BLaER1 (cell line): ENCODE measurements at regions not wholly inside any gene's neighbourhood (a gene's known extent, or its start where the extent isn't known, plus 50 kb on each side); places are given as distances from the start of the nearest gene placed in this dataset.
"Not testable (repeated sequence)": the region's sequence is repeated elsewhere in the genome, so short reads cannot be mapped to it uniquely, and the experiment has no call there.

Source experiments
- H3K27ac ChIP-seq: shearing (Covaris generic); formaldehyde crosslinking; 2 replicates; pipeline ENCODE4 v1.8.1; 2022
- H3K27me3 ChIP-seq: shearing (Covaris generic); formaldehyde crosslinking; 2 replicates; pipeline ENCODE4 v1.8.1; 2022
- H3K36me3 ChIP-seq: shearing (Covaris generic); formaldehyde crosslinking; 2 replicates; pipeline ENCODE4 v1.8.1; 2022
- H3K4me1 ChIP-seq: shearing (Covaris generic); formaldehyde crosslinking; 2 replicates; pipeline ENCODE4 v1.8.1; 2022
- H3K4me2 ChIP-seq: shearing (Covaris generic); formaldehyde crosslinking; 2 replicates; pipeline ENCODE4 v1.8.1; 2022
- H3K4me3 ChIP-seq: shearing (Covaris generic); formaldehyde crosslinking; 2 replicates; pipeline ENCODE4 v1.8.1; 2022
- H3K9ac ChIP-seq: shearing (Covaris generic); formaldehyde crosslinking; 2 replicates; pipeline ENCODE4 v1.8.1; 2022
- H3K9me3 ChIP-seq: shearing (Covaris generic); formaldehyde crosslinking; 2 replicates; pipeline ENCODE4 v1.8.1; 2022
- H4K20me1 ChIP-seq: shearing (Covaris generic); formaldehyde crosslinking; 2 replicates; pipeline ENCODE4 v1.8.1; 2022
- Cebpa-rat ChIP-seq: shearing (Covaris generic); IDR thresholded peaks from 2 replicates; pipeline ENCODE4 v1.8.1; 2022

DNA sequence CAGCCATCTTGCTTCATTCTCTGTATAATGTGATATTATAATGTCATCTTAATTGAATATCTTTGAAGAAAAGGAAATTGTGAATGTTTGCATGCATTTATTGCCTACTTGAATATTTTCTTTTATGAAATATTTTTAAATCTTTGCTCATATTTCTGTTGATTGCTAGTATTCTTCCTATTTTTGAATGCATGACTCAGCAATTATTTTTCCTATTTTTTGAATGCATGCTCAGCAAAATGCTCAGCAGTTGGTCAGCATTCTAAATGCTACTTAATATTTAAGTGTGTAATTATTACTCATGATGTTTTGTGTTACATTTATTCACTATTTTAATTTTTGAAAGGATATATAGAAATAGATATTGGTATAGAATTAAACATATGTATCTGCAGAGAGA lies 378.3 kb downstream of the CCER1 start:
- Histone ChIP-seq H3K4me1 (no peaks in the 10 kb centered on the region), H3K27me3 (no peaks in the 10 kb centered on the region), H3K9me3 (0 out of 2 replicates have a peak, but pooled peaks cover 4% of the 10 kb centered on the region), H4K20me1 (no peaks in the 10 kb centered on the region), H3K4me3 (no peak overlapping the region), H3K9ac (no peak overlapping the region), H3K36me3 (no peaks in the 10 kb centered on the region), H3K27ac (no peak overlapping the region), H3K4me2 (no peak overlapping the region)
- TF ChIP-seq Cebpa-rat = no peak

- H3K9ac ChIP-seq = no peak overlapping the region
- TF ChIP-seq Cebpa-rat = no peak
- no peak overlapping the region for H3K4me2 ChIP-seq
- H3K36me3 ChIP-seq = no peaks in the 10 kb centered on the region
- no peak overlapping the region for H3K27ac ChIP-seq
- H3K27me3 ChIP-seq = no peaks in the 10 kb centered on the region
- H3K9me3 ChIP-seq = 0 out of 2 replicates have a peak, but pooled peaks cover 4% of the 10 kb centered on the region
- no peak overlapping the region for H3K4me3 ChIP-seq
- H4K20me1 ChIP-seq = no peaks in the 10 kb centered on the region
- no peaks in the 10 kb centered on the region for H3K4me1 ChIP-seq
These were observed 379.0 kb downstream of the CCER1 start for GRCh38 chr12:90575995-90576394.

DNA sequence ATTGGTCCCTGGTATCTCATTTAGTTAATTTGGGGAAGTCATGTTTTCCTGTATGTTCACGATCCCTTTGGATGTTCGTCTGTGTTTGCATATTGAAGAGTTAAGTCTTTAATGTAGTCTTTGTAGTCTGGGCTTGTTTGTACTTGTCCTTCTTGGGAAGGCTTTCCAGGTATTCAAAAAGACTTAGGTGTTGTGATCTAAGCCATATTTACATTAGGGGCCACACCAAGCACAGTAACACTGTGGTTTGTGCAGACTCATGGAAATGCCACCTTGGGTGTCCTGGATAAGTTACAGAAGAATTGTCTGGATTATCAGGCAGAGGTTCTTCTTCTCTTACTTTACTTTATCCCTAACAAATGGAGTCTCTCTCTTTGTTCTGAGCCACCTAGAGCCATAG lies 380.3 kb downstream of the CCER1 start:
- H3K36me3 ChIP-seq = no peaks in the 10 kb centered on the region
- no peaks in the 10 kb centered on the region for H3K27me3 ChIP-seq
- no peak overlapping the region for H3K9ac ChIP-seq
- H3K4me3 ChIP-seq = no peak overlapping the region
- H3K9me3 ChIP-seq = 0 out of 2 replicates have a peak, but pooled peaks cover 4% of the 10 kb centered on the region
- H3K4me1 ChIP-seq = no peaks in the 10 kb centered on the region
- H4K20me1 ChIP-seq = no peaks in the 10 kb centered on the region
- H3K27ac ChIP-seq = no peak overlapping the region
- no peak overlapping the region for H3K4me2 ChIP-seq
- no peak for TF ChIP-seq Cebpa-rat

DNA sequence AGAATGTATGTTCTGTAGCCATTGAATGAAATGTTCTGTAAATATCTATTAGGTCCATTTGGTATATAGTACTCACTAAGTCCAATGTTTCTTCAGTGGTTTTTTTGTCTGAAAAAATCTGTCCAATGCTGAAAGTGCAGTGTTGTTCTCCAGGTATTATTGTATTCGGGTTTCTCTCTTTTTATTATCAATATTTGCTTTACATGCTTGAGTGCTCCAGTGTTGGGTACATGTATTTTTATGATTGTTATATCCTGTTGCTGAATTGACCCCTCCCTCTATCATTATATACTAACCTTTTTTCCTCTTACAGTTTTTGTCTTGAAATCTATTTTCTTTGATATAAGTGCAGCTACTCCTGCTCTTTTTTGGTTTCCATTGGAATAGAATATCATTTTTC lies 382.2 kb downstream of the CCER1 start:
- no peaks in the 10 kb centered on the region for H3K4me1 ChIP-seq
- H3K36me3 ChIP-seq = no peaks in the 10 kb centered on the region
- no peaks in the 10 kb centered on the region for H3K27me3 ChIP-seq
- H3K27ac ChIP-seq = no peak overlapping the region
- no peak overlapping the region for H3K4me2 ChIP-seq
- TF ChIP-seq Cebpa-rat = no peak
- H3K9me3 ChIP-seq = 0 out of 2 replicates have a peak, but pooled peaks cover under 1% of the 10 kb centered on the region
- no peaks in the 10 kb centered on the region for H4K20me1 ChIP-seq
- H3K9ac ChIP-seq = no peak overlapping the region
- no peak overlapping the region for H3K4me3 ChIP-seq

DNA sequence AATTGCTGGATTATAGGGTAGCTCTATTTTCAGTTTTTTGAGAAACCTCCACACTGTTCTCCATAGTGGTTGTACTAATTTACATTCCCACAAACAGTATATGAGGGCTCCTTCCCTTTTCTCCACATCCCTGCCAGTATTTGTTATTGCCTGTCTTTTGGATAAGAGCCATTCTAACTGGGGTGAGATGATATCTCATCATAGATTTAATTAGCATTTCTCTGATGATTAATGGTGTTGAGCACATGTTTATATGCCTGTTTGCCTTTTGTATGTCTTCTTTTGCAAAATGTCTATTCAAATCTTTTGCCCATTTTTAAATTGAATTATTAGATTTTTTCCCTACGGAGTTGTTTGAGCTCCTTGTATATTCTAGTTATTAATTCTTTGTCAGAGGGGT lies 385.3 kb downstream of the CCER1 start:
- no peak for TF ChIP-seq Cebpa-rat
- no peaks in the 10 kb centered on the region for H3K27me3 ChIP-seq
- H3K4me3 ChIP-seq = no peak overlapping the region
- H3K9ac ChIP-seq = no peak overlapping the region
- no peaks in the 10 kb centered on the region for H3K4me1 ChIP-seq
- no peak overlapping the region for H3K27ac ChIP-seq
- H3K36me3 ChIP-seq = no peaks in the 10 kb centered on the region
- no peaks in the 10 kb centered on the region for H4K20me1 ChIP-seq
- H3K4me2 ChIP-seq = no peak overlapping the region
- peaks cover 28% of the 10 kb centered on the region for H3K9me3 ChIP-seq

DNA sequence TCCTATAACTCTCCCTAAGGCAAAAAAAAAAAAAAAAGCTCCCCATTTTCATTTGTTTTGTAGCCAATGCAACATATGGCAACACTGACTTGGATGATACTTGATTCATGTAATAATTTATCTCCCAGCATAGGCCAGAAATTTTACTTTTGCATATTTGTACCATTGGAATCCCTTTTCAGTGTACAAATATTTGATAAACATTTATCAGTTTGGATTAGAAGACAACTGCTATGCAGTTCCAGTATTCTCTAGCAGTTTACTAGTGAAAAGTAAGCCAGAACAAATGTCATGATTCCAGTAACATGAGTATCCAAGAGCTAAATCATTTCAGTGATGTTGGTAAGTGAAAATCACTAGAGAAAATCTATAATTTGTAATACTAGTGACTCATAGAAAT lies 392.3 kb downstream of the CCER1 start:
- TF ChIP-seq Cebpa-rat = no peak
- H3K9me3 ChIP-seq = peaks cover 28% of the 10 kb centered on the region
- no peak overlapping the region for H3K4me3 ChIP-seq
- no peaks in the 10 kb centered on the region for H3K36me3 ChIP-seq
- no peak overlapping the region for H3K4me2 ChIP-seq
- H4K20me1 ChIP-seq = no peaks in the 10 kb centered on the region
- H3K27me3 ChIP-seq = no peaks in the 10 kb centered on the region
- no peak overlapping the region for H3K9ac ChIP-seq
- H3K27ac ChIP-seq = no peak overlapping the region
- H3K4me1 ChIP-seq = no peaks in the 10 kb centered on the region

- Histone ChIP-seq H3K9ac (no peak overlapping the region), H4K20me1 (no peaks in the 10 kb centered on the region)
These were observed 406.4 kb downstream of the CCER1 start for GRCh38 chr12:90548595-90548994.

DNA sequence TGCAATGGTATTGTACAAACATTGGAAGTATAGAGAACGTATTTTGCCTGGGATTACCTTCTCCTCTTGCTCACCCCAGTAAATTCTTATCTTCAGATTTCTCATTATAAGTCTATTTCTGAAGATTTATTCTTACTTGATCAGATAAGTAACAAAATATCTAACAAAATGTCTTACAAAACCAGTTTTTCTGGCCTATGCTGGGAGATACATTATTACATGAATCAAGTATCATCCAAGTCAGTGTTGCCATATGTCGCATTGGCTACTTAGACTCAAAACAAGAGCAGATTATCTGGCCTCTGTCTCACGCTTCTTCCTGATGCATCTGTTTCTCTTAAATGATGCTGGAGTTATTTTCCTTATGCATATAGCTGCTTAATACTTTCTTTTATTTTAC lies 408.5 kb downstream of the CCER1 start:
- Histone ChIP-seq H3K9me3 (no peaks in the 10 kb centered on the region), H3K4me3 (no peak overlapping the region), H3K9ac (no peak overlapping the region), H3K4me1 (no peaks in the 10 kb centered on the region), H3K27me3 (no peaks in the 10 kb centered on the region), H3K4me2 (no peak overlapping the region), H4K20me1 (no peaks in the 10 kb centered on the region), H3K27ac (no peak overlapping the region), H3K36me3 (no peaks in the 10 kb centered on the region)
- TF ChIP-seq Cebpa-rat = no peak

More at GRCh38 chr12:90548595-90548994, 406.4 kb downstream of the CCER1 start:
- Histone ChIP-seq H3K4me1 (no peaks in the 10 kb centered on the region), H3K27ac (no peak overlapping the region), H3K9me3 (no peaks in the 10 kb centered on the region), H3K36me3 (no peaks in the 10 kb centered on the region), H3K4me2 (no peak overlapping the region), H3K27me3 (no peaks in the 10 kb centered on the region), H3K4me3 (no peak overlapping the region)
- TF ChIP-seq Cebpa-rat = no peak

DNA sequence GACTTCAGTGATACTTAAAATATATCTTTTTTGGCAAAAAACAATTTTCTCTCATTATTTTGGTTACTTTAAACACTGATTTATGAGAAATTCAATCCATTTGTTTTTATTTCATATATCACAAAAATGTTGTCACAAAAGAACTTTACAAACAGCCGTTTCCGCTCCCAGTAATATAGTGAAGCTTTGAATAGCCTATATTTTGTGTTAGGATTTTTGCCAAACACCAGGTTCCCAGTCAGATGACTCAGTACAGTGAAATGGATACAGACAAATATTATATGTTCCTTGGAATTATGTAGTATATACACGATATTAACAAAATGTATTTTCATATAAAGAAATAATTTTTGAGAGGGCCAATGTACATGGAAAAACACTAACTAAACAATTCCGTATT lies 411.1 kb downstream of the CCER1 start:
- no peaks in the 10 kb centered on the region for H3K4me1 ChIP-seq
- no peak overlapping the region for H3K27ac ChIP-seq
- no peak overlapping the region for H3K4me3 ChIP-seq
- no peaks in the 10 kb centered on the region for H3K27me3 ChIP-seq
- H3K36me3 ChIP-seq = no peaks in the 10 kb centered on the region
- H4K20me1 ChIP-seq = no peaks in the 10 kb centered on the region
- no peak overlapping the region for H3K4me2 ChIP-seq
- no peaks in the 10 kb centered on the region for H3K9me3 ChIP-seq
- TF ChIP-seq Cebpa-rat = no peak
- no peak overlapping the region for H3K9ac ChIP-seq

DNA sequence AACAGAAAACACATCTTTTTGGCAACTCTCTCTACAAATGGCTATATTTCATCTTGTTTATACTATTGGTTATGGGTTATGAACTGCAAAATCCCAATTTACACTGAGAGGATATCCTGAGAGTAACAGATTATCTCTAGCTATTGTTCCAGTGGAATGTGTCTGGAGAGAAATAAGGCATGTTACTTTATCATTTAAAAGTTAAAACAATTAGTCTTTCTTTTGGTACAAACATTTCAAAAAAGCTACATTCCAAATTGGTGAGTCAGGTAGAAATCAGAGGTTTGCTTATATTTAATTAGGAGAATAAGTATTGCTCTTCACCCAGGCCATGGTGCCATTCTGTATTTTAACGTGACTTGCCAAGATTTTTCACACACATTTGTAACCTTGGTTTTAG lies 411.6 kb downstream of the CCER1 start:
- Histone ChIP-seq H4K20me1 (no peaks in the 10 kb centered on the region), H3K36me3 (no peaks in the 10 kb centered on the region), H3K27me3 (no peaks in the 10 kb centered on the region), H3K27ac (no peak overlapping the region), H3K4me3 (no peak overlapping the region), H3K4me2 (no peak overlapping the region), H3K9ac (no peak overlapping the region), H3K9me3 (no peaks in the 10 kb centered on the region), H3K4me1 (no peaks in the 10 kb centered on the region)
- no peak for TF ChIP-seq Cebpa-rat

DNA sequence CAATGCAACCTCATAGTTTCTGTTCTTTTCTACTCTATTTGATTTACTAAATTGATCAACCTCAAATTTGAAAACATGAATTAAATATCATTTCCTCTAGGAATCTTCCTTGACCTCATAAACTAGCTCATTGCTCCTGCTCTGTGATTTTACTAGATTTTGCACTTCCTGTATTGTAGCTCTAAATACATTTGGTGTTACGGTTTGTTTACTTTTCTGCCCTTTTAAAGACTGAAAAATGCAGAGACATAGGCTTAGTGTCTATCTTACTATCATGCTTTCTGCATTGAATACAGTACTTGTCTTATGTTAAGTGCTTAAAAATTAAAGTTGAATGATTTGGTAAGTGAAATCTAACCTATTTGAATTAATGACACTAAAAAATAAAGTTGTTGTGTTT lies 412.1 kb downstream of the CCER1 start:
- H4K20me1 ChIP-seq, H3K9ac ChIP-seq, H3K4me2 ChIP-seq, H3K36me3 ChIP-seq, H3K4me1 ChIP-seq, H3K4me3 ChIP-seq, H3K27me3 ChIP-seq, H3K27ac ChIP-seq, H3K9me3 ChIP-seq: not testable (repeated sequence)

GRCh38 chr12:90533828-90534227 lies 421.1 kb downstream of the CCER1 start:
- H3K36me3 ChIP-seq, H4K20me1 ChIP-seq, H3K4me1 ChIP-seq, H3K9ac ChIP-seq, H3K9me3 ChIP-seq, H3K4me3 ChIP-seq, H3K27ac ChIP-seq, H3K4me2 ChIP-seq, H3K27me3 ChIP-seq: not testable (repeated sequence)
